VCaP (cell line): ENCODE measurements at regions not wholly inside any gene's neighbourhood (a gene's known extent, or its start where the extent isn't known, plus 50 kb on each side); places are given as distances from the start of the nearest gene placed in this dataset.

Source experiments
- H3K27ac ChIP-seq: fragments of 450-650 bp; 2 replicates; pipeline ENCODE4 v1.5.1; 2017
- CTCF ChIP-seq: fragments of 450-650 bp; conservative IDR thresholded peaks from 2 replicates; pipeline ENCODE4 v1.5.1; 2017; ENCODE audit warnings: mild to moderate bottlenecking, moderate library complexity

- H3K27ac ChIP-seq, result no peak overlapping the region
- no peak for TF ChIP-seq CTCF
Observed at GRCh38 chr9:116102596-116102995, 51.0 kb upstream of the PAPPA start.
